Neural cell (in vitro differentiated cells): ENCODE measurements at regions not wholly inside any gene's neighbourhood (a gene's known extent, or its start where the extent isn't known, plus 50 kb on each side); places are given as distances from the start of the nearest gene placed in this dataset.

Experiments
- H2AFZ ChIP-seq: fragments of 200-600, 300-800 bp; sonication (generic), shearing (Covaris generic); 2 replicates; pipeline ENCODE4 v1.6.0; 2014; ENCODE audit warnings: low read depth, mild to moderate bottlenecking, antibody characterized with exemption, low read length, moderate library complexity
- H3F3A ChIP-seq: fragments of 200-600 bp; shearing (Covaris generic); 2 replicates; pipeline ENCODE4 v1.6.1; 2016; ENCODE audit warnings: mild to moderate bottlenecking, moderate library complexity, mixed read lengths, antibody characterized with exemption, low read length; ENCODE audit not compliant: insufficient read depth, poor library complexity, severe bottlenecking
- H3K27ac ChIP-seq: fragments of 200-600, 300-800 bp; sonication (generic), shearing (Covaris generic); 2 replicates; pipeline ENCODE4 v1.5.1; 2014; ENCODE audit warnings: mild to moderate bottlenecking, low read length, moderate library complexity
- H3K27me3 ChIP-seq: fragments of 300-800, 200-600 bp; sonication (generic), shearing (Covaris generic); 2 replicates; pipeline ENCODE4 v1.6.0; 2014; ENCODE audit warnings: mild to moderate bottlenecking, low read depth, low read length, moderate library complexity; ENCODE audit not compliant: insufficient read depth
- H3K36me3 ChIP-seq: fragments of 300-800, 200-600 bp; sonication (generic), shearing (Covaris generic); 2 replicates; pipeline ENCODE4 v1.5.1; 2014; ENCODE audit warnings: mild to moderate bottlenecking, antibody characterized with exemption, low read length, moderate library complexity; ENCODE audit not compliant: insufficient read depth
- H3K4me2 ChIP-seq: fragments of 300-800, 200-600 bp; sonication (generic), shearing (Covaris generic); 2 replicates; pipeline ENCODE4 v1.6.0; 2014; ENCODE audit warnings: mild to moderate bottlenecking, low read length
- H3K4me3 ChIP-seq: fragments of 300-800, 200-600 bp; sonication (generic), shearing (Covaris generic); 2 replicates; pipeline ENCODE4 v1.5.1; 2014; ENCODE audit warnings: mild to moderate bottlenecking, low read length, moderate library complexity
- H3K79me2 ChIP-seq: fragments of 200-600 bp; shearing (Covaris generic); replicated peaks from 2 replicates; pipeline ENCODE4 v1.6.0; 2014; ENCODE audit warnings: mild to moderate bottlenecking, low read length, moderate library complexity; ENCODE audit not compliant: insufficient read depth
- H3K9ac ChIP-seq: fragments of 300-800, 200-600 bp; sonication (generic), shearing (Covaris generic); 2 replicates; pipeline ENCODE4 v1.6.1; 2016; ENCODE audit warnings: mild to moderate bottlenecking, low read length, mixed read lengths
- H3K9me2 ChIP-seq: fragments of 200-600 bp; shearing (Covaris generic); 2 replicates; pipeline ENCODE4 v1.6.1; 2016; ENCODE audit warnings: mild to moderate bottlenecking, low read length, mixed read lengths; ENCODE audit not compliant: insufficient read depth
- H3K9me3 ChIP-seq: fragments of 200-600, 300-800 bp; sonication (generic), shearing (Covaris generic); 2 replicates; pipeline ENCODE4 v1.6.1; 2016; ENCODE audit warnings: mild to moderate bottlenecking, mixed run types, low read length, moderate library complexity, mixed read lengths
- H4K20me1 ChIP-seq: fragments of 200-600 bp; shearing (Covaris generic); 2 replicates; pipeline ENCODE4 v1.6.1; 2016; ENCODE audit warnings: mild to moderate bottlenecking, mixed run types; ENCODE audit not compliant: insufficient read depth
- EP300 ChIP-seq: fragments of 450-650 bp; conservative IDR thresholded peaks from 2 replicates; pipeline ENCODE4 v1.6.1; 2014; ENCODE audit warnings: antibody characterized with exemption, mild to moderate bottlenecking, moderate library complexity; ENCODE audit not compliant: poor library complexity, severe bottlenecking
- EZH2 ChIP-seq: fragments of 200-600, 300-800 bp; shearing (Covaris generic), sonication (generic); IDR thresholded peaks from 2 replicates; pipeline ENCODE4 v1.6.1; 2014; ENCODE audit warnings: antibody characterized with exemption, low read length, borderline replicate concordance, mild to moderate bottlenecking; ENCODE audit not compliant: insufficient read depth, poor library complexity, severe bottlenecking
- MXI1 ChIP-seq: fragments of 450-650 bp; conservative IDR thresholded peaks from 2 replicates; pipeline ENCODE4 v1.6.1; 2014; ENCODE audit warnings: antibody characterized with exemption, mild to moderate bottlenecking; ENCODE audit not compliant: poor library complexity, severe bottlenecking
- POLR2AphosphoS5 ChIP-seq: IDR thresholded peaks from 2 replicates; pipeline ENCODE4 v1.6.1; 2012
- RAD21 ChIP-seq: fragments of 450-650 bp; conservative IDR thresholded peaks from 2 replicates; pipeline ENCODE4 v1.6.1; 2014; ENCODE audit warnings: antibody characterized with exemption, mild to moderate bottlenecking, moderate library complexity
- SMC3 ChIP-seq: fragments of 450-650 bp; conservative IDR thresholded peaks from 2 replicates; pipeline ENCODE4 v1.6.1; 2014; ENCODE audit warnings: antibody characterized with exemption, mild to moderate bottlenecking, moderate library complexity; ENCODE audit not compliant: poor library complexity
- TAF1 ChIP-seq: IDR thresholded peaks from 2 replicates; pipeline ENCODE4 v1.6.1; 2012; ENCODE audit warnings: low read depth
- TF ChIP-seq, protein P1 (sequence below): fragments of 450-650 bp; IDR thresholded peaks from 2 replicates; pipeline ENCODE4 v1.5.1; 2014; ENCODE audit warnings: antibody characterized with exemption, mild to moderate bottlenecking, moderate library complexity; ENCODE audit not compliant: poor library complexity, severe bottlenecking
- TF ChIP-seq, protein P2 (sequence below): IDR thresholded peaks from 2 replicates; pipeline ENCODE4 v1.6.1; 2012; ENCODE audit warnings: borderline replicate concordance

DNA sequence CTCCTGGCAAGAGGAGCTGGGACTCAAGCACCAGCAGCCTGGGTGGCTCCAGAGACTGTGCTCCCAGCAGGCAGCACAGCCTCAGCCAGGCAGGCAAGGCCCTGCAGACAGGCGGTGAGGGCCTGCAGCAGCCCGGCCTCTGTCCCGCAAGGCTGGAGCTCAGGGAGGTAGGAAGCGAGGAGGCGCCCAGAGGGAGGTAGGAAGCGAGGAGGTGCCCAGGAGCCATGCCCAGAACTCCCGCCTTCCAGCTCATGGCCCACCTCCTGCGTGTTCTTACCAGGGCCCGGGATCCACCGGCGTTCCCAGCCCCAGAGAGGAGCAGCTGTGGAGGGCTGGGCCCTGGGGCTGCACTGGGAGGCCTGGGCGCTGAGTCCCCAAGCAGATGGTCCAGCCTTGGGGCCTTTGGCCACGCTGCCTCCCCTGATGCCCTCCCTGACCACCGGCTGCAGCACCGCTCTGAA lies 133.1 kb downstream of the HMX1 start:
- TF ChIP-seq TAF1 (no peak), EP300 (no peak), SMC3 (no peak), POLR2AphosphoS5 (no peak), RAD21 (no peak), MXI1 (no peak), EZH2 (no peak)
- TF ChIP-seq, protein P1, sequence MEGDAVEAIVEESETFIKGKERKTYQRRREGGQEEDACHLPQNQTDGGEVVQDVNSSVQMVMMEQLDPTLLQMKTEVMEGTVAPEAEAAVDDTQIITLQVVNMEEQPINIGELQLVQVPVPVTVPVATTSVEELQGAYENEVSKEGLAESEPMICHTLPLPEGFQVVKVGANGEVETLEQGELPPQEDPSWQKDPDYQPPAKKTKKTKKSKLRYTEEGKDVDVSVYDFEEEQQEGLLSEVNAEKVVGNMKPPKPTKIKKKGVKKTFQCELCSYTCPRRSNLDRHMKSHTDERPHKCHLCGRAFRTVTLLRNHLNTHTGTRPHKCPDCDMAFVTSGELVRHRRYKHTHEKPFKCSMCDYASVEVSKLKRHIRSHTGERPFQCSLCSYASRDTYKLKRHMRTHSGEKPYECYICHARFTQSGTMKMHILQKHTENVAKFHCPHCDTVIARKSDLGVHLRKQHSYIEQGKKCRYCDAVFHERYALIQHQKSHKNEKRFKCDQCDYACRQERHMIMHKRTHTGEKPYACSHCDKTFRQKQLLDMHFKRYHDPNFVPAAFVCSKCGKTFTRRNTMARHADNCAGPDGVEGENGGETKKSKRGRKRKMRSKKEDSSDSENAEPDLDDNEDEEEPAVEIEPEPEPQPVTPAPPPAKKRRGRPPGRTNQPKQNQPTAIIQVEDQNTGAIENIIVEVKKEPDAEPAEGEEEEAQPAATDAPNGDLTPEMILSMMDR, result no peak
- TF ChIP-seq, protein P2, sequence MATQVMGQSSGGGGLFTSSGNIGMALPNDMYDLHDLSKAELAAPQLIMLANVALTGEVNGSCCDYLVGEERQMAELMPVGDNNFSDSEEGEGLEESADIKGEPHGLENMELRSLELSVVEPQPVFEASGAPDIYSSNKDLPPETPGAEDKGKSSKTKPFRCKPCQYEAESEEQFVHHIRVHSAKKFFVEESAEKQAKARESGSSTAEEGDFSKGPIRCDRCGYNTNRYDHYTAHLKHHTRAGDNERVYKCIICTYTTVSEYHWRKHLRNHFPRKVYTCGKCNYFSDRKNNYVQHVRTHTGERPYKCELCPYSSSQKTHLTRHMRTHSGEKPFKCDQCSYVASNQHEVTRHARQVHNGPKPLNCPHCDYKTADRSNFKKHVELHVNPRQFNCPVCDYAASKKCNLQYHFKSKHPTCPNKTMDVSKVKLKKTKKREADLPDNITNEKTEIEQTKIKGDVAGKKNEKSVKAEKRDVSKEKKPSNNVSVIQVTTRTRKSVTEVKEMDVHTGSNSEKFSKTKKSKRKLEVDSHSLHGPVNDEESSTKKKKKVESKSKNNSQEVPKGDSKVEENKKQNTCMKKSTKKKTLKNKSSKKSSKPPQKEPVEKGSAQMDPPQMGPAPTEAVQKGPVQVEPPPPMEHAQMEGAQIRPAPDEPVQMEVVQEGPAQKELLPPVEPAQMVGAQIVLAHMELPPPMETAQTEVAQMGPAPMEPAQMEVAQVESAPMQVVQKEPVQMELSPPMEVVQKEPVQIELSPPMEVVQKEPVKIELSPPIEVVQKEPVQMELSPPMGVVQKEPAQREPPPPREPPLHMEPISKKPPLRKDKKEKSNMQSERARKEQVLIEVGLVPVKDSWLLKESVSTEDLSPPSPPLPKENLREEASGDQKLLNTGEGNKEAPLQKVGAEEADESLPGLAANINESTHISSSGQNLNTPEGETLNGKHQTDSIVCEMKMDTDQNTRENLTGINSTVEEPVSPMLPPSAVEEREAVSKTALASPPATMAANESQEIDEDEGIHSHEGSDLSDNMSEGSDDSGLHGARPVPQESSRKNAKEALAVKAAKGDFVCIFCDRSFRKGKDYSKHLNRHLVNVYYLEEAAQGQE, result no peak
- Histone ChIP-seq H3K79me2 (no peaks in the 10 kb centered on the region), H3K27me3 (no peaks in the 10 kb centered on the region), H3K9ac (no peak overlapping the region), H3K36me3 (no peaks in the 10 kb centered on the region), H3K4me2 (no peak overlapping the region), H3K4me3 (no peak overlapping the region), H3K9me3 (no peaks in the 10 kb centered on the region), H3K27ac (no peak overlapping the region), H3K9me2 (no peaks in the 10 kb centered on the region), H4K20me1 (no peaks in the 10 kb centered on the region), H2AFZ (no peak overlapping the region), H3F3A (no peaks in the 10 kb centered on the region)

DNA sequence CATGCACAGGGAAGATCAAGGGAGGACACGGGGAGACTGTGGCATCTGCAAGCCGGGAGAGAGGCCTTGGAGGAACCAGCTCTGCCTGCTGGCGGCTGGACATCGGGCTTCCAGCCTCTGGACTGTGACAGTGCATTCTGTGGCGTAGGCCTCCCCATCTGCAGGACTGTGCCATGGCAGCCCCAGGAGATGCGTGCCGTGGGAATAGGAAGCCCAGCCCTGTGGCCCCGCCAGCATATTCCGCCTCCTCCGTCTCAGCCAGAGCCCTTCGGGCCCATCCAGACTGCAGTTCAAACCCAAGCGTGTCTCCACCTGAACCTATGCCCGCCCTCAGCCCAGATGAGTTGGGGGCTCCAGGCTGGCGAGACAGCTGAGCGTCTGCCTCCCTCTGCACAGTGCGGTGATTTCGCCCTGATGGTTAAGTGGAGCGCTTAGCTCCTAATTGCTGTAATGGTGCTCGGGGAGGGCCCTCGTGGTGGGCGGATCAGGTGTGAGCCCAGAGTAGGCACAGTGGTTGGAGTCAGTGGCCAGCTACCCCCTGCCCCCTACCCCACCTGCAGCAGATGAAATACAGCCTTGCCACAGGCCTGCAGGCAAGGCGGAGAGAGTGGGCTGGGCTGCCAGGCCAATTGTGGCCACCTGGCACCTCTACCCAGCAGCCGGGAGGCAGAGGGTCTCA lies 133.9 kb downstream of the HMX1 start:
- Histone ChIP-seq H3K4me2 (no peak overlapping the region), H4K20me1 (no peaks in the 10 kb centered on the region), H3K9ac (no peak overlapping the region), H3K79me2 (no peaks in the 10 kb centered on the region), H3K9me2 (no peaks in the 10 kb centered on the region), H3K4me3 (no peak overlapping the region), H3K27ac (no peak overlapping the region), H3K27me3 (no peaks in the 10 kb centered on the region), H2AFZ (no peak overlapping the region), H3F3A (no peaks in the 10 kb centered on the region), H3K9me3 (no peaks in the 10 kb centered on the region), H3K36me3 (no peaks in the 10 kb centered on the region)
- TF ChIP-seq, protein P2, result no peak
- TF ChIP-seq, protein P1, result no peak
- TF ChIP-seq MXI1 (no peak), EP300 (no peak), POLR2AphosphoS5 (no peak), SMC3 (no peak), EZH2 (no peak), RAD21 (no peak), TAF1 (no peak)
